ENCODE measurements at regions not wholly inside any gene's neighbourhood (a gene's known extent, or its start where the extent isn't known, plus 50 kb on each side); places are given as distances from the start of the nearest gene placed in this dataset.

- intact Hi-C loops (cut with DNase I; ENCODE audit: low total_unique reads): no loop called here
- TF ChIP-seq POLR2A (IDR thresholded peaks at IDR 0.05) (no peak), POLR2AphosphoS5 (IDR thresholded peaks at IDR 0.05) (no peak), EP300 (IDR thresholded peaks at IDR 0.05) (no peak)
- TF ChIP-seq, protein P1, sequence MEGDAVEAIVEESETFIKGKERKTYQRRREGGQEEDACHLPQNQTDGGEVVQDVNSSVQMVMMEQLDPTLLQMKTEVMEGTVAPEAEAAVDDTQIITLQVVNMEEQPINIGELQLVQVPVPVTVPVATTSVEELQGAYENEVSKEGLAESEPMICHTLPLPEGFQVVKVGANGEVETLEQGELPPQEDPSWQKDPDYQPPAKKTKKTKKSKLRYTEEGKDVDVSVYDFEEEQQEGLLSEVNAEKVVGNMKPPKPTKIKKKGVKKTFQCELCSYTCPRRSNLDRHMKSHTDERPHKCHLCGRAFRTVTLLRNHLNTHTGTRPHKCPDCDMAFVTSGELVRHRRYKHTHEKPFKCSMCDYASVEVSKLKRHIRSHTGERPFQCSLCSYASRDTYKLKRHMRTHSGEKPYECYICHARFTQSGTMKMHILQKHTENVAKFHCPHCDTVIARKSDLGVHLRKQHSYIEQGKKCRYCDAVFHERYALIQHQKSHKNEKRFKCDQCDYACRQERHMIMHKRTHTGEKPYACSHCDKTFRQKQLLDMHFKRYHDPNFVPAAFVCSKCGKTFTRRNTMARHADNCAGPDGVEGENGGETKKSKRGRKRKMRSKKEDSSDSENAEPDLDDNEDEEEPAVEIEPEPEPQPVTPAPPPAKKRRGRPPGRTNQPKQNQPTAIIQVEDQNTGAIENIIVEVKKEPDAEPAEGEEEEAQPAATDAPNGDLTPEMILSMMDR (IDR thresholded peaks at IDR 0.05): no peak
- Histone ChIP-seq H3K9me3 (no peaks in the 10 kb centered on the region), H3K4me1 (peaks cover 0 to 5% (median 0%) of the 10 kb centered on the region in 4 donors), H3K36me3 (no peaks in the 10 kb centered on the region), H3K27me3 (no peaks in the 10 kb centered on the region), H3K27ac (peak overlapping the region in 1 of 5 donors; percentile 22), H3K4me3 (no peak overlapping the region)
- DNase-seq: peak in 1 of 2 donors; percentile 14
- 67 to 87% (median 76%) methylated on average over 2 of the region's 2 CpGs for WGBS, 5 donors
These were observed 163.6 kb upstream of the ANK2 start for GRCh38 chr4:112885897-112886296.

DNA sequence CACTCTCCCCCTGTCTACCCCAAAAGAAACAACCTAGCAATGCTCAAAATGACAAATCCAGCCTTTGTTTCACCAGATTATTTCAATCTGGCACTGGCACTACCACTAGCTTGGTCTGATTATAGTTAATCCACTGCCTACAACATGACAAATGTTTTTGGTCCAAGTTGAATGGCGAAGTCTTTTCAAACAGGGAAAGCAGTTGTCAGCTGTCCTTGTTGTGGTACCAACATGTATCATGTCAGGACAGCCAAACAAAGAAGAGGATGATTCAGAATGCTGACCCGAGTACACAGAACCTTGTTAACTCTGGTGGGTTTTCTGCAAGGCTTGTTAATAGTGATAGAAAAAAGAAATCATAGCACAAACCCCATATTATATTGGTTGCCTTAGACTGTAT is 160.8 kb upstream of the ANK2 start:
- intact Hi-C loops (cut with DNase I; ENCODE audit: low total_unique reads): no loop called here
- no peak overlapping the region for H3K27ac ChIP-seq
- WGBS, 5 donors: 45 to 70% (median 66%) methylated on average over 2 of the region's 2 CpGs

GRCh38 chr4:112889199-112889598 is 160.3 kb upstream of the ANK2 start:
- TF ChIP-seq, protein P1 (IDR thresholded peaks at IDR 0.05): no peak
- TF ChIP-seq EP300 (IDR thresholded peaks at IDR 0.05) (no peak), POLR2A (IDR thresholded peaks at IDR 0.05) (no peak), POLR2AphosphoS5 (IDR thresholded peaks at IDR 0.05) (no peak)
- Histone ChIP-seq H3K4me3 (peak overlapping the region in 2 of 4 donors; percentile 17 to 23), H3K27ac (peak overlapping the region in 1 of 5 donors; percentile 70), H3K4me1 (peaks cover 0 to 5% (median 0%) of the 10 kb centered on the region in 4 donors), H3K36me3 (no peaks in the 10 kb centered on the region), H3K9me3 (no peaks in the 10 kb centered on the region), H3K27me3 (no peaks in the 10 kb centered on the region)
- intact Hi-C loops (cut with DNase I; ENCODE audit: low total_unique reads): no loop called here
- DNase-seq: no peak

More for the DNA sequence above, 160.8 kb upstream of the ANK2 start:
- no peaks in the 10 kb centered on the region for H3K9me3 ChIP-seq
- TF ChIP-seq EP300 (IDR thresholded peaks at IDR 0.05): no peak
- no peak for TF ChIP-seq POLR2A (IDR thresholded peaks at IDR 0.05)
- TF ChIP-seq, protein P1 (IDR thresholded peaks at IDR 0.05): no peak
- TF ChIP-seq POLR2AphosphoS5 (IDR thresholded peaks at IDR 0.05): no peak
- peaks cover 0 to 5% (median 0%) of the 10 kb centered on the region in 4 donors for H3K4me1 ChIP-seq
- DNase-seq: no peak
- H3K4me3 ChIP-seq: no peak overlapping the region
- no peaks in the 10 kb centered on the region for H3K36me3 ChIP-seq
- H3K27me3 ChIP-seq: no peaks in the 10 kb centered on the region

- H3K27me3 ChIP-seq: no peaks in the 10 kb centered on the region
- peak overlapping the region; percentile 7 to 26 (median 20) for H3K4me3 ChIP-seq
- no peaks in the 10 kb centered on the region for H3K36me3 ChIP-seq
- WGBS, 5 donors: 49 to 66% (median 53%) methylated on average over 5 of the region's 5 CpGs
- peaks cover 0 to 5% (median 0%) of the 10 kb centered on the region in 4 donors for H3K4me1 ChIP-seq
- H3K9me3 ChIP-seq: no peaks in the 10 kb centered on the region
- intact Hi-C loops (cut with DNase I; ENCODE audit: low total_unique reads): no loop called here
- TF ChIP-seq POLR2A (IDR thresholded peaks at IDR 0.05) (no peak), EP300 (IDR thresholded peaks at IDR 0.05) (no peak), POLR2AphosphoS5 (IDR thresholded peaks at IDR 0.05) (no peak)
- TF ChIP-seq, protein P1 (IDR thresholded peaks at IDR 0.05): no peak
- H3K27ac ChIP-seq: peak overlapping the region in 4 of 5 donors; percentile 22 to 70 (median 40)
- peak in 1 of 2 donors; percentile 72 for DNase-seq
These were observed 159.6 kb upstream of the ANK2 start for GRCh38 chr4:112889619-112890527.
